Activated CD4-positive, alpha-beta memory T cell treated with anti-CD3 and anti-CD28 coated beads, Interleukin-2, amount 10 ng/mL, durations not matched to agents 7 days and 5 days (primary cell): ENCODE measurements at regions not wholly inside any gene's neighbourhood (a gene's known extent, or its start where the extent isn't known, plus 50 kb on each side); places are given as distances from the start of the nearest gene placed in this dataset.

ENCODE experiments used
- CTCF ChIA-PET: fragments of 350-600 bp; sonication (Branson Sonifier 250); formaldehyde crosslinking; loops from one replicate; lab custom pipeline; 2021; ENCODE audit warnings: antibody characterized with exemption, inconsistent platforms; lab: Charles Lee
- POLR2A ChIA-PET: fragments of 350-600 bp; sonication (Branson Sonifier 250); formaldehyde crosslinking; loops from one replicate; lab custom pipeline; 2021; ENCODE audit warnings: antibody characterized with exemption; lab: Charles Lee
- DNase-seq: peaks from one replicate; pipeline ENCODE4 v3.0.0-alpha.2; 2020
- H3K27ac Mint-ChIP-seq: one replicate; pipeline ENCODE4 v1.8.0; 2021; ENCODE audit warnings: mild to moderate bottlenecking, mixed read lengths
- H3K27me3 Mint-ChIP-seq: one replicate; pipeline ENCODE4 v1.8.0; 2021; ENCODE audit warnings: mixed read lengths
- H3K36me3 Mint-ChIP-seq: one replicate; pipeline ENCODE4 v1.8.0; 2021; ENCODE audit warnings: low read depth, mixed read lengths
- H3K4me1 Mint-ChIP-seq: one replicate; pipeline ENCODE4 v1.8.0; 2021; ENCODE audit warnings: mixed read lengths
- H3K4me3 Mint-ChIP-seq: one replicate; pipeline ENCODE4 v1.8.0; 2021; ENCODE audit warnings: mild to moderate bottlenecking, mixed read lengths
- H3K9me3 Mint-ChIP-seq: one replicate; pipeline ENCODE4 v1.8.0; 2021; ENCODE audit warnings: mixed read lengths

DNA sequence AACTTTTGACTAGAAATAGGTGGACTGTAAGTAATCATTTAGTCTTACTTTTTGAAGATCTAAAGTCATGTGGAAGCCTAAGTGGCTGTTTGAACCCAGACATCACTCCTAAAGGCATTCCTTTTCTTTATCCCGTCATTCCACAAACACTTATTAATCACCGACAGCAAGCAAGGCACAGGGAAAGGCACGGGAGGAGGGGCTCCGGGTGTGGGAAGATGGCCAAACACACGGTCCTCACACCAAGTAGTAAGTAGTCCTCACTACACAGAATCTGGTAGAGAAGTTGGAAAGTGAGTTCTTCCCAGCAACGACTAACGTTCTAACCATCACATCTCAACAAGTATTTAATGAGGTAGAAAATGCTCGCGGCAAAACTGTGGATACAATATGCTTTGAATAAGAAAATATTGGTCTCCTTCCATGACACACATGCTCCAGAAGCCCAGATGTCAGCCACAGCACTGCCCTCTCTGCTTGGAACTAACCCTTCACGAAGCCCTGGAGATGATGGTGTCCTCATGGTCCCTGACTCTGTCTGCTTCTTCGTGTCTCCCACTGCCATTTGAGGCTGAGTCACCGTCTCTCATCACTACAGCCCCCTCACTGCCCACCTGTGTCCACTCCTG, 202.2 kb downstream of the OPA1 start:
- Mint-ChIP-seq H3K27ac (no peak overlapping the region), H3K27me3 (peaks cover 51% of the 10 kb centered on the region), H3K36me3 (no peaks in the 10 kb centered on the region), H3K4me3 (no peak overlapping the region), H3K9me3 (no peaks in the 10 kb centered on the region), H3K4me1 (no peaks in the 10 kb centered on the region)
- DNase-seq, result no peak
- ChIA-PET POLR2A (no interaction called here), CTCF (interaction anchor here (1.4 kb wide), 1 partner anchor 521 kb away, joined by 4 read pairs; no protein-coding TSS in a partner anchor)

DNA sequence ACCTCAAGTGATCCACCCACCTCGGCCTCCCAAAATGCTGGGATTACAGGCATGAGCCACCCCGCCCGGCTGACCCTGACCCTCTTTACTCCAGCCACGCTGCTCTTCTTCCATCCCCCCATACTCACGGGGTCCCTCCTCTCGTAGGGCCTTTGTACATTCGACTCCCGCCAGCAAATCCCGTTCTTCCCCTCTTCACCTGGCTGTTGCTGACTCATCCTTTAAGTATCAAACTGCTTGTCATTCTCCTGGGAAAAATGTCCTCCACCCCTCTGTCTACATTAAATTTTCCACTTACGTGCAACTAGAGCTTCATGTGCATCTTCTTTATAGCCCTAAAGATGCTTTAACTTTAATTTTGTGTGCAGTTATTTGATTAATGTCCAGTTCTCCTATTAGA, 203.1 kb downstream of the OPA1 start:
- CTCF ChIA-PET, result no interaction called here
- Mint-ChIP-seq H3K27me3 (peaks cover 42% of the 10 kb centered on the region), H3K27ac (no peak overlapping the region), H3K9me3 (no peaks in the 10 kb centered on the region), H3K4me3 (no peak overlapping the region), H3K36me3 (no peaks in the 10 kb centered on the region), H3K4me1 (no peaks in the 10 kb centered on the region)
- POLR2A ChIA-PET, result interaction anchor here (0.6 kb wide), 1 partner anchor 861 kb away, joined by 3 read pairs; no protein-coding TSS in a partner anchor
- DNase-seq, result no peak

- no peaks in the 10 kb centered on the region for H3K4me1 Mint-ChIP-seq
- no peak for DNase-seq
- H3K27ac Mint-ChIP-seq, result no peak overlapping the region
- H3K4me3 Mint-ChIP-seq, result no peak overlapping the region
- H3K27me3 Mint-ChIP-seq, result peaks cover 36% of the 10 kb centered on the region
- POLR2A ChIA-PET, result no interaction called here
- no peaks in the 10 kb centered on the region for H3K36me3 Mint-ChIP-seq
- CTCF ChIA-PET, result interaction anchor here (0.7 kb wide), 1 partner anchor 32 kb away, joined by 3 read pairs; no protein-coding TSS in a partner anchor
- H3K9me3 Mint-ChIP-seq, result no peaks in the 10 kb centered on the region
Measured at GRCh38 chr3:193797566-193797965, 204.6 kb downstream of the OPA1 start.

DNA sequence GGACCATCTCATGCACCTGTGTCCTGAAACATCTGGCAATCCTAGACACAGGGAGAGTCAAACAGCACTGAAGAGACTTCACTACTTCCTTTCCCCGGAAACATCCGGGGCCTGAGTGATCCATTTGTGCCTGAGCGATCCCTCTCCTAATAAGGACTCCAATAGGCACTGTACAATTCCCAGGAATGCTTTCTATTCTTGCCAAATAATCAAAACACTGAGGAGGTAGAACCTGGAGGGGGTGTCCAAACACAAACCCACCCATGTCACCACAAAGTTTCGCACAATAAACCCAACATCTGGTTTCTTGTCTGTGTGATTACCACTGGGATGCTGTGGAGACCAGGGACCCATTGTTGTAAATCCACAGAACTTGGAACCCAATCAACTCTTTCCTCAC, 205.0 kb downstream of the OPA1 start:
- ChIA-PET CTCF (interaction anchor here (0.7 kb wide), 1 partner anchor 32 kb away, joined by 3 read pairs; no protein-coding TSS in a partner anchor), POLR2A (no interaction called here)

GRCh38 chr3:193800138-193801043, 207.4 kb downstream of the OPA1 start:
- ChIA-PET CTCF (interaction anchor here (0.9 to 2.5 kb wide), 2 partner anchors 20 to 515 kb away, joined by 3 to 6 read pairs; no protein-coding TSS in a partner anchor), POLR2A (no interaction called here)
- Mint-ChIP-seq H3K27me3 (peaks cover 24% of the 10 kb centered on the region), H3K9me3 (no peaks in the 10 kb centered on the region), H3K36me3 (no peaks in the 10 kb centered on the region), H3K4me3 (no peak overlapping the region), H3K4me1 (no peaks in the 10 kb centered on the region), H3K27ac (no peak overlapping the region)
- no peak for DNase-seq

More for the DNA sequence above, 205.0 kb downstream of the OPA1 start:
- H3K9me3 Mint-ChIP-seq, result no peaks in the 10 kb centered on the region
- H3K4me1 Mint-ChIP-seq, result no peaks in the 10 kb centered on the region
- no peaks in the 10 kb centered on the region for H3K36me3 Mint-ChIP-seq
- no peak for DNase-seq
- H3K27ac Mint-ChIP-seq, result no peak overlapping the region
- H3K4me3 Mint-ChIP-seq, result no peak overlapping the region
- H3K27me3 Mint-ChIP-seq, result peaks cover 35% of the 10 kb centered on the region

DNA sequence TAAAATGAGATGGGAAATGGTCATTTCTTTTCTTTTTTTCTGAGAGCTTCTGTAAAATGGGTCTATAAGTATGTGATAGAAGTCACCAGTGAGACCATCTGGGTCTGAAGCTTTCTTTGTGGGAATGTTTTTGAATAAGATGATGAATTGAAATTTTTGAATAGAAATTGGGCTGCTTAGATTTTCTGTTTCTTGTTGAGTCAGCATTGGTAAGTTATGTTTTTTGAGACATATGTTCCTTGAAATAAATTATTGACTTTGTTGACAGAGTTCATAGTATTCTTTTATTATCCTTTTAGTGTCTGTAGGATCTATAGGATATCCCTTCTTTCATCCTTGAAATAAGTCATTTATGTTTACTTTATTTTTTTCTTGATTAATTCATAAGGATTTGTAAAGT, 208.1 kb downstream of the OPA1 start:
- H3K4me3 Mint-ChIP-seq, result no peak overlapping the region
- ChIA-PET POLR2A (no interaction called here), CTCF (interaction anchor here (2.5 kb wide), 1 partner anchor 515 kb away, joined by 6 read pairs; no protein-coding TSS in a partner anchor)

DNA sequence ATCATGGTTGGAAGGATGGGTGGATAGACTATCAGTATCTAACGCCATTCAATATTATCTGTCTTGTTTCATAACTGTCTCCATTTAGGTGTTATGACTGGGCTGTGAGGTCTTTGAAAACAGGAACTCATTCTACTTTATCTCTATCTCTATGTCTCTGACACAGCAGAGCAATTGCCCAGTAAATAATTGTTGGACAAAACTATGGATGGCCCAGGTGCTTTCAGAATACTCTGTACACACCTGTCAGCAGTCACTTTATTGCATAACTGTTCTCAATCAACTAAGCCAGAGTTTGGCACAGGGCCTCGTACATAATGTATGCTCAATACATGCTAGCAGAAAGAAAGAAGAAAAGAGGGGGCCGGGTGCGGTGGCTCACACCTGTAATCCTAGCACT, 210.3 kb downstream of the OPA1 start:
- H3K4me3 Mint-ChIP-seq, result no peak overlapping the region
- ChIA-PET CTCF (no interaction called here), POLR2A (no interaction called here)
- H3K27ac Mint-ChIP-seq, result no peak overlapping the region
- H3K9me3 Mint-ChIP-seq, result no peaks in the 10 kb centered on the region
- H3K4me1 Mint-ChIP-seq, result no peaks in the 10 kb centered on the region
- no peaks in the 10 kb centered on the region for H3K36me3 Mint-ChIP-seq
- peaks cover 27% of the 10 kb centered on the region for H3K27me3 Mint-ChIP-seq
- DNase-seq, result no peak

More for the DNA sequence above, 208.1 kb downstream of the OPA1 start:
- Mint-ChIP-seq H3K36me3 (no peaks in the 10 kb centered on the region), H3K27ac (no peak overlapping the region), H3K27me3 (peaks cover 24% of the 10 kb centered on the region), H3K9me3 (no peaks in the 10 kb centered on the region), H3K4me1 (no peaks in the 10 kb centered on the region)
- no peak for DNase-seq

GRCh38 chr3:193805448-193805847, 212.4 kb downstream of the OPA1 start:
- Mint-ChIP-seq H3K4me3 (no peak overlapping the region), H3K27me3 (peaks cover 26% of the 10 kb centered on the region), H3K4me1 (no peaks in the 10 kb centered on the region), H3K27ac (no peak overlapping the region), H3K36me3 (no peaks in the 10 kb centered on the region), H3K9me3 (no peaks in the 10 kb centered on the region)
- CTCF ChIA-PET, result no interaction called here
- POLR2A ChIA-PET, result no interaction called here
- DNase-seq, result no peak

DNA sequence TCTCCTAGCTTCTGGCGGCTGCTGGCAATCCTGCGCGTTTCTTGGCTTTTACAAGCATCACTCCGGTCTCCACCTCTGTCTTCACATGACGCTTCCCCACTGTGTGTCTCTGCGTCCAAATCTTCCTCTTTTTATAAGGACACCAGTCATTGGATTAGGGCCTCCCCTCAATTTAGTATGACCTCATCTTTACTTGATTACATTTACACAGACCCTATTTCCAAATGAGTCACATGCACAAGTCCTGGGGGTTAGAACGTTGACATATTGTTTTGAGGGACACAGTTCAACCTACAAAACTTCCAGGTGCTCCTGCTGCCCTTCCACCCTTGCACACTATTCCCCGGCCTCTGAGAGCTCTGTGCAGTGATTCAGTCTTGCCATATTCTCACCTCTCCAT, 215.3 kb downstream of the OPA1 start:
- ChIA-PET CTCF (no interaction called here), POLR2A (no interaction called here)
- Mint-ChIP-seq H3K4me1 (no peaks in the 10 kb centered on the region), H3K27me3 (peaks cover 36% of the 10 kb centered on the region), H3K4me3 (no peak overlapping the region), H3K36me3 (no peaks in the 10 kb centered on the region), H3K27ac (no peak overlapping the region), H3K9me3 (no peaks in the 10 kb centered on the region)
- no peak for DNase-seq

GRCh38 chr3:193809106-193809505, 216.1 kb downstream of the OPA1 start:
- Mint-ChIP-seq H3K27me3 (peaks cover 35% of the 10 kb centered on the region), H3K36me3 (no peaks in the 10 kb centered on the region), H3K4me1 (no peaks in the 10 kb centered on the region), H3K4me3 (no peak overlapping the region), H3K9me3 (no peaks in the 10 kb centered on the region), H3K27ac (no peak overlapping the region)
- ChIA-PET POLR2A (no interaction called here), CTCF (no interaction called here)
- DNase-seq, result no peak

DNA sequence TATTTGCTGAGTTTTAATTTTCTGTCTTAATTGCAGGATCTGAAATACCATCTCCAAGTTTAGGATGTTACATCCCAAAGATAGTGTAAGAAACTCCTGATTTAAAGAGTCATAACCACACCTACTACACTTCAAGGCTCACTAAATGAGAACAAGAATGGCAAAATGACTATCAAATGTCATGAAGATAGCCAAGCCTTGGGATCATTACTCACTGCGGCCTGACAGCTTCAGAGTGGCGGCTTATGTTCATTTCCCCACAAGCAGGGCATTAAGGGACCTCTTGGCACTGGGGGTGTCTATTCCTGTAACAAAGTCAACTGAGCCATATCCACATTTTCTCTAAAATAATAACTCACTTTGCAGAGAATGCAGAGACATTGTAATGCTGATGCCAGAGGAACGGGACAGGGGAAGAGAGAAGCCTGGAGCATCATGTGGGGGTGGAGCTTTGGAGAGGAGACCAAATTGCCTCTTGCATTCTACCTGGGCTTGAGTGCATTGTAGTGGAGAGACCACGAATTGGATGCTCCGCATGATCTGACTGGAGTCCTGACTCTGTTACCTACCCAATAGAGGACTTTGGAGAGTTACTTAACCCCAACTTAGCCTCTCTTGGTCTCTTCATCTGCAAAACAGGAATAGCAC, 219.2 kb downstream of the OPA1 start:
- Mint-ChIP-seq H3K36me3 (no peaks in the 10 kb centered on the region), H3K4me1 (no peaks in the 10 kb centered on the region), H3K27me3 (peaks cover 27% of the 10 kb centered on the region), H3K9me3 (no peaks in the 10 kb centered on the region), H3K4me3 (no peak overlapping the region), H3K27ac (no peak overlapping the region)
- no peak for DNase-seq
- ChIA-PET POLR2A (no interaction called here), CTCF (no interaction called here)

DNA sequence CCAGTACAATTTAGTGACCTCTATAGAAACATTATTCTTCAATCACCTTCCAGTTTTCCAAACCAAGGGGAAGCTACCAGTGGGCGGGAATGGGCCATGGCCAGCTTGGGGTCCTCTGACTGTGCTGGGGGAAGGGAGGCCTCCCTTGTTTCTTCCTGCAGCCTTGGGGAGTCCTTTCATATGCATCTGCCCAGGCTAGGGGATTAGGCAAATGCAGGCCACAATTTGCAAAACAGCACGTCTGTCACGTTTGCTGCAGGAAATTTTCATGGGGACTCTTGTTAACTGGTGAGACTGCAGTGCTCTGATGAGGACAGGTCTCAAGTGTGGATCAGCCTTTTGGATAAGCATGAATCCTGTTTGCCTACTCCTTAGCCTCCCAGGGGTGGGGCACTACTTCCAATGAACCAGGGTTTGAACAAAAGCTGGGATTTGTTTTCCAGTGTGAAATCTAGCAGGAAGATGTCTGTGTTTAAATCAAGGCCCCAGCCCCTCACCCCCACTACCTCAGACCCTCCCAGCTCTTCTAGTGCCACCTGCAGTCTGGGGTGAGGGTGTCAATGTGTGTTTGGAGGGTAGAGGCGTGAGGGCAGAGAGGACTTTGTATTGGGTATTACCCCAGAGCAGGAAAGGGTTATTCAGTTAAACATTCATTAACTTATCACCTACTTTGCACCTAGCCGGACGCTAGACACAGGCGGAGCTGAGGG, 219.9 kb downstream of the OPA1 start:
- no peaks in the 10 kb centered on the region for H3K36me3 Mint-ChIP-seq
- no peak overlapping the region for H3K4me3 Mint-ChIP-seq
- no peak for DNase-seq
- H3K27ac Mint-ChIP-seq, result no peak overlapping the region
- H3K27me3 Mint-ChIP-seq, result peaks cover 26% of the 10 kb centered on the region
- POLR2A ChIA-PET, result no interaction called here
- no peaks in the 10 kb centered on the region for H3K9me3 Mint-ChIP-seq
- no peaks in the 10 kb centered on the region for H3K4me1 Mint-ChIP-seq
- CTCF ChIA-PET, result no interaction called here

- no peaks in the 10 kb centered on the region for H3K4me1 Mint-ChIP-seq
- no peaks in the 10 kb centered on the region for H3K36me3 Mint-ChIP-seq
- H3K27ac Mint-ChIP-seq, result no peak overlapping the region
- H3K27me3 Mint-ChIP-seq, result peaks cover 27% of the 10 kb centered on the region
- ChIA-PET POLR2A (no interaction called here), CTCF (no interaction called here)
- no peak for DNase-seq
- H3K4me3 Mint-ChIP-seq, result no peak overlapping the region
- no peaks in the 10 kb centered on the region for H3K9me3 Mint-ChIP-seq
Measured at GRCh38 chr3:193813501-193813830, 220.5 kb downstream of the OPA1 start.
